ENCODE measurements at regions not wholly inside any gene's neighbourhood (a gene's known extent, or its start where the extent isn't known, plus 50 kb on each side); places are given as distances from the start of the nearest gene placed in this dataset.

- no peak for DNase-seq (ENCODE audit: low read depth)
- TF ChIP-seq CTCF (IDR thresholded peaks at IDR 0.05; ENCODE audit: low read length, missing control alignments), result no peak
- H3K4me3 ChIP-seq (replicated peaks; ENCODE audit: low read depth, low read length), result no peak overlapping the region
These were observed 216.0 kb downstream of the RAD51AP2 start for GRCh38 chr2:17302281-17302680.

- H3K4me3 ChIP-seq (replicated peaks; ENCODE audit: low read depth, low read length), result no peak overlapping the region
- DNase-seq (ENCODE audit: low read depth), result no peak
- no peak for TF ChIP-seq CTCF (IDR thresholded peaks at IDR 0.05; ENCODE audit: low read length, missing control alignments)
These were observed 216.8 kb downstream of the RAD51AP2 start for GRCh38 chr2:17301437-17301836.

- peak; percentile 46 for DNase-seq (ENCODE audit: low read depth)
- no peak for TF ChIP-seq CTCF (IDR thresholded peaks at IDR 0.05; ENCODE audit: low read length, missing control alignments)
- no peak overlapping the region for H3K4me3 ChIP-seq (replicated peaks; ENCODE audit: low read depth, low read length)
These were observed 218.2 kb downstream of the RAD51AP2 start for GRCh38 chr2:17299891-17300540.

GRCh38 chr2:17298453-17298852 is 219.8 kb downstream of the RAD51AP2 start:
- TF ChIP-seq CTCF (IDR thresholded peaks at IDR 0.05; ENCODE audit: low read length, missing control alignments), result no peak
- DNase-seq (ENCODE audit: low read depth), result no peak
- no peak overlapping the region for H3K4me3 ChIP-seq (replicated peaks; ENCODE audit: low read depth, low read length)

GRCh38 chr2:17296686-17297085 is 221.6 kb downstream of the RAD51AP2 start:
- TF ChIP-seq CTCF (IDR thresholded peaks at IDR 0.05; ENCODE audit: low read length, missing control alignments), result no peak
- no peak overlapping the region for H3K4me3 ChIP-seq (replicated peaks; ENCODE audit: low read depth, low read length)
- DNase-seq (ENCODE audit: low read depth), result no peak

GRCh38 chr2:17289669-17290068 is 228.6 kb downstream of the RAD51AP2 start:
- DNase-seq (ENCODE audit: low read depth), result no peak
- no peak overlapping the region for H3K4me3 ChIP-seq (replicated peaks; ENCODE audit: low read depth, low read length)
- no peak for TF ChIP-seq CTCF (IDR thresholded peaks at IDR 0.05; ENCODE audit: low read length, missing control alignments)

GRCh38 chr2:17287183-17287582 is 231.1 kb downstream of the RAD51AP2 start:
- no peak for TF ChIP-seq CTCF (IDR thresholded peaks at IDR 0.05; ENCODE audit: low read length, missing control alignments)
- no peak for DNase-seq (ENCODE audit: low read depth)
- H3K4me3 ChIP-seq (replicated peaks; ENCODE audit: low read depth, low read length), result no peak overlapping the region

All from fibroblast of pulmonary artery (primary cell).